GM21360 (cell line): ENCODE measurements at regions not wholly inside any gene's neighbourhood (a gene's known extent, or its start where the extent isn't known, plus 50 kb on each side); places are given as distances from the start of the nearest gene placed in this dataset.

Experiments used
- ATAC-seq: cut with Tn5 transposase; IDR thresholded peaks from one replicate; pipeline ENCODE4 v1.9.1; 2021; ENCODE audit warnings: mild to moderate bottlenecking, moderate library complexity; ENCODE audit not compliant: unreplicated experiment

GRCh38 chr2:8049851-8050571, 631.8 kb upstream of the ID2 start:
- peak; percentile 92 for ATAC-seq

GRCh38 chr2:8053216-8053615, 628.6 kb upstream of the ID2 start:
- ATAC-seq: no peak

- no peak for ATAC-seq
Observed at GRCh38 chr2:8054070-8054469, 627.8 kb upstream of the ID2 start.

- ATAC-seq: no peak
Observed at GRCh38 chr2:8058652-8059051, 623.2 kb upstream of the ID2 start.

GRCh38 chr2:8059255-8059654, 622.6 kb upstream of the ID2 start:
- no peak for ATAC-seq

GRCh38 chr2:8059794-8060193, 622.1 kb upstream of the ID2 start:
- ATAC-seq: no peak

- ATAC-seq: no peak
Observed at GRCh38 chr2:8061219-8061618, 620.6 kb upstream of the ID2 start.

GRCh38 chr2:8064603-8065002, 617.3 kb upstream of the ID2 start:
- ATAC-seq: no peak

- ATAC-seq: no peak
Observed at GRCh38 chr2:8065191-8065590, 616.7 kb upstream of the ID2 start.

GRCh38 chr2:8067784-8068336, 614.0 kb upstream of the ID2 start:
- ATAC-seq: no peak

- ATAC-seq: no peak
Observed at GRCh38 chr2:8072907-8073306, 608.9 kb upstream of the ID2 start.

GRCh38 chr2:8073916-8074315, 607.9 kb upstream of the ID2 start:
- ATAC-seq: no peak

- no peak for ATAC-seq
Observed at GRCh38 chr2:8076448-8077342, 605.2 kb upstream of the ID2 start.

GRCh38 chr2:8078705-8079104, 603.2 kb upstream of the ID2 start:
- ATAC-seq: no peak

- ATAC-seq: no peak
Observed at GRCh38 chr2:8080063-8080462, 601.8 kb upstream of the ID2 start.

- no peak for ATAC-seq
Observed at GRCh38 chr2:8081130-8081529, 600.7 kb upstream of the ID2 start.

GRCh38 chr2:8082840-8083239, 599.0 kb upstream of the ID2 start:
- no peak for ATAC-seq

GRCh38 chr2:8086357-8086756, 595.5 kb upstream of the ID2 start:
- ATAC-seq: no peak

- no peak for ATAC-seq
Observed at GRCh38 chr2:8086796-8087479, 594.9 kb upstream of the ID2 start.

- ATAC-seq: no peak
Observed at GRCh38 chr2:8087480-8087840, 594.4 kb upstream of the ID2 start.

- no peak for ATAC-seq
Observed at GRCh38 chr2:8088810-8089209, 593.0 kb upstream of the ID2 start.
